T-helper 9 cell (primary cell): ENCODE measurements at regions not wholly inside any gene's neighbourhood (a gene's known extent, or its start where the extent isn't known, plus 50 kb on each side); places are given as distances from the start of the nearest gene placed in this dataset.

ENCODE experiments used
- DNase-seq: peaks from one replicate; pipeline ENCODE4 v3.0.0-alpha.2; 2020

DNA sequence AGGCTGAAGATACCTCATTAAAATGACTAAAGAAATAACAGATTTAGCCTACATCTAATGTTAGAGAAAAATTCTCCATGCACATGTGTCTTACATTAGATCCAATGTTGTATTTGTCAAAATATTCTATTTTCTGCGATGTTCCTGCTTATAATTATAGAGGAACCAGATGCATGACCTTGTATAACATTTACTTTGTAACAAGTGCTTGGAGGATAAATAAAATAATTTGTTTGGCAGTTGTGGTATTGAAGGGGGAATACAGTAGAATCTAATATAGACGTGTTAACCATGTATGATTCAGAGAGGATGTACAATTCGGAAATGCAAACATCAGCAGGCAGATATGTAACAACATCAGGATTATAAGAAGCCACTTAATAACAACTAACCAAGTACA lies 922.2 kb downstream of the TUSC7 start:
- DNase-seq: no peak

DNA sequence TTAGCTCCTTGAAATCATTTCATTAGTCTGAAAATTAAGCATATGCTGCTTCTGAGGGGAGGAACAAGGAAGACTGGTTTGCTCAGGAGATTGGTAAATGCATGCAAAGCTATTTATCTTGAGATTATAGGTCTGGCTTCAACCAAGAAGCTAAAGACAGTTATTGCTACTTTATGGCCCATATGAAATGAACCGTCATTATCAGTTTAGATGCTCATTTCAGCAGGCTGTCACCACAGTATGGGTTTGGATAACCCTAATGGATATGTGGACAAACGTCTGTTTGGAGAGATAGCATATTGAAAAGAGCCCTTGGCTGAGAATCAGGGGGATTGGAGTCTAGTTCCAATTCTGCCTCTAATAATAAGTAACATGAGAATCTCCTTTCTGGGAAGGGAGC lies 922.6 kb downstream of the TUSC7 start:
- DNase-seq: no peak

DNA sequence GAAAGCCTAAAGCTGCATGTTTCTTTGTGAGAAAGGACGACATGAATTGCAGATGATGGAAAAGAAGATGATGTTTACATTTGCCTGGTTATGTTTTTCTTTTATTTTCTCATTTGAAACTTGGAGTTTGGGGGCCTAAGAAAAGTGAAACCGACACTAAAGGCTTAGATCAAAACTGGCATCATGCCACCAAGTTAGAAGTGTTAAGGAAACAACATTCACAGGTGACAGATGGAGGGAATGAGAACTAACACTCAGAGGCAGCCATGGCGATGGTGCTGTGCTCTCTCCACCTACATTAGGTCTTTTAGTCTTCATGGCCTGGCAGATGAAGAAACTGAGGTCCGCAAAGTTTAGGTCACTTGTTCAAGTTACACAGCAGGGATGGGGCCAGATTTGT lies 923.6 kb downstream of the TUSC7 start:
- no peak for DNase-seq

DNA sequence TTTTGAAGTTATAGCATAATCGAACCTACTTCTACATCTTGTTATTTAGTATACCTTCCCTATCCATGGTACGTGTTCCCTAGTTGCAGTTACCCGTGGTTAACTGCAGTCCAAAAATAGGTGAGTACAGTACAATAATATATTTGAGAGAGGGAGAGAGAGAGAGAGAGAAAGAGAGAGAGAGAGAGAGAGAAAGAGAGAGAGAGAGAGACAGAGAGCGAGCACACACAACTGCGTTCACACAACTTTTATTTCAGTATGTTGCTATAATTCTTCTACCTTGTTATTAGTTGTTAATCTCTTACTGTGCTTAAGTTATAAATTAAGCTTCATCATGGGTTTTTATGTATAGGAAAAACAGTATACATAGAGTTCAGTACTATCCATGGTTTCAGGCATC lies 928.1 kb downstream of the TUSC7 start:
- no peak for DNase-seq

DNA sequence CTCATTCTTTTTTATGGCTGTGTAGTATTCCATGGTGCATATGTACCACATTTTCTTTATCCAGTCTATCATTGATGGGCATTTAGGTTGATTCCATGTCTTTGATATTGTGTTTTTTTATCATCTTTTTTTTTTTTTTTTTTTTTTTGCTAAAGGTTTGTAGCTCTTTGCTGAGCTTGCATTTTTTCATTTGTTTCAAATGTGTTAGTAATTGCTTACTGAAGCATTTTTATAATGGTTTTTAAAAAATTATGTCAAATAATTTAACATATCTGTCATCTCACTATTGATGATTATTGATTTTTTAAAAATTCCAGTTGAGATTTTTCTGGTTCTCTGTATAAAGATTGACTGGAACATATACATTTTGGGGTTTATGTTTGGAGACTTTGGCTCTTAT lies 934.6 kb downstream of the TUSC7 start:
- DNase-seq: no peak

DNA sequence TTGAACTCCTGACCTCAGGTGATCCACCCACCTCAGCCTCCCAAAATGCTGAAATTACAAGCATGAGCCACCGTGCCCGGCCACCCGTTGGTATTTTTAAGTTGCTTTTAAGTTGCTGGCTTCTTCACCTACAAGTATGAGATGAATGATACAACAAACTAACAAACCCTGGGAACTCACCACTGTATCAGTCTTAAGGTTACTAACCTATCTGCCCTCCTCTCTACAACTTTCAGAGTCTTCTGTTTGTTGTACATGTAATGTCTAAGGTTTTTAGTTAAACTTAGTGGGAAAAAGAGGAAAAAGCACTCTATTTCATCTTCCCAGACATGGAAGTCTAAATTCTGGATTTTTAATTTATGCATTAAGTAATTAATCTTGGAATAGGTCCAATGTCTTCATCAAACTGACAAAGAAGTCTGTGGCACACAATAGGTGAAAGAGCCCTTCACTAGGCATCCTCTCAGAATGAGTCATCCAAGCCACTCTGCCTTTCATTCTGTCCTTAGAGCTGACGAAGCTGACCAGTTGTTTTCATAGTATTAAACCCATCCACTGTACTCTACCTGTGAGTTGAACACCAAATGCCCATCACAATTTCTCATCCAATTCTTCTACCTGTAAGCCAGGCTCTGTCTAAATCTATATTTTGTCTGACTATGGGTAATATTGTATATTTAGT lies 936.1 kb downstream of the TUSC7 start:
- no peak for DNase-seq

DNA sequence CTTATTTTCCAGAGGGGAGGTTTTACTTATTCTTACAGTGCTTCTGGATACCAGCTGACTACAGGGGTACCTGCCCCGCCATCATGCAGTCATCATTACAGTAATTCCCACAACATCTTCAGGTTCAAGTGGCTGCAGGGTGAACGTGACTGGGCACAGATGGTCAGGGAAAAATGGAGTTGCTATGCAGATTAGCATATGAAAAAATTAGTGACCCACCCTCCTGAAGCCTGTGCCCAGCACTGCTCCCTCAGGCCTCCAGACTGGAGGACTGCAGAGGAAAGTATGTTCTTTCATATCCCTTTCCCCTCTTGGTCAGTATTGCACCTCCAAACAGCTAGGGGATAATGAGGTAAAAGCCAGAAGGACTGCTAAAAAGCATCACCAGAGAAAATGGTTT lies 937.9 kb downstream of the TUSC7 start:
- no peak for DNase-seq

DNA sequence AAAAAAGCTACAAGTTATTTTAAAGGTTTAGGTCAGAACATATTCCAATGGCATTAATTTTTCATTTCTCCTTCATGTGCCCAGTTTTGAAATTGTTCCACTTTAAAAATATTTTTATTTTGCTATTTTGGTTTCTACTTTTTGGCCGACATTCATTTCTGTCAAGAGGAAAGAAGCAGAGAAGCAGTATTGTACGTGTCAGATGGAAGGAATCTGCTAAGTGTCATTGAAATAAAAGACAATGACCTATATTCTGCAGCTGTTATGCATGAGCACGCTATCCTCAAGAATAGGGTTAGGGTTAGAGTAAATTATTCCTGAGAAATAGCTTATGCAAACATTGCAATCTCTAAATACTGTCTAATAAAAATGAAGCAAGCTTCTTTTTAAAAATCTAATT lies 941.7 kb downstream of the TUSC7 start:
- DNase-seq: no peak

DNA sequence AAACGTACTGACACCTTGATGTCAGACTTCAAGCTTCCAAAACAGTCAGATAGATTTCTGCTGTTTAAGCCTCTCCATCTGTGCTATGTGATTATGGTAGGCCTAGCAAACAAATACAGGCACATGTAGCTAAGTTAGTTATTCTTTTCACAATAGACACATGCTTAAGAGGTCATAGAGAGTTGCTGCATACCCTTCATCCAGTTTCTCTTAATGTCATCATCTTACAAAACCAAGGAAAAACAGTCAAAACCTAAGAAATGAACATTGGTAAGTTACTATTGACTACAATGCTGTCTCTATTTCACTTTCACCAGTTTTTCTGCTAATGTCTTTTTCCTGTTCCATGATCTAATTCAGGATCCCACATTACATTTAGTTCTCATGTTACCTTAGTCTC lies 946.8 kb downstream of the TUSC7 start:
- DNase-seq: no peak

DNA sequence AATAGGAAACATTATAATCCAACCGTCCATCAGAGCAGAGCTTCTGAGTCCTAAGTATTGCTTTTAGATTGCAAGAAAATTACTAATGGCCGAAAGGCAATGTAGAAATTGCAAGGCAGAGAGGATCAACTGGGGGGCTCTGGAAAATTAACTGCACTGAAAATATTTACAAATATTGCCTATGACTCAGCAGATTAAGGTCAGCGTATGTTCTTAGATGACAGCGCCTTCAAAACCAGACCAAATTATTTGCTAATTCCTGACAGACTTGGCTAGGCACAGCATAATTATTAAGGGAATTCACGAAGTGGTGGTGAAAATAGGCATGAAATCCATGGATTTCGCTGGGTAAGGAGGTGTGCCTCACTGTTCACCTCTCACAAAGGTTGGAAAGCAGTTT lies 947.7 kb downstream of the TUSC7 start:
- DNase-seq: no peak

DNA sequence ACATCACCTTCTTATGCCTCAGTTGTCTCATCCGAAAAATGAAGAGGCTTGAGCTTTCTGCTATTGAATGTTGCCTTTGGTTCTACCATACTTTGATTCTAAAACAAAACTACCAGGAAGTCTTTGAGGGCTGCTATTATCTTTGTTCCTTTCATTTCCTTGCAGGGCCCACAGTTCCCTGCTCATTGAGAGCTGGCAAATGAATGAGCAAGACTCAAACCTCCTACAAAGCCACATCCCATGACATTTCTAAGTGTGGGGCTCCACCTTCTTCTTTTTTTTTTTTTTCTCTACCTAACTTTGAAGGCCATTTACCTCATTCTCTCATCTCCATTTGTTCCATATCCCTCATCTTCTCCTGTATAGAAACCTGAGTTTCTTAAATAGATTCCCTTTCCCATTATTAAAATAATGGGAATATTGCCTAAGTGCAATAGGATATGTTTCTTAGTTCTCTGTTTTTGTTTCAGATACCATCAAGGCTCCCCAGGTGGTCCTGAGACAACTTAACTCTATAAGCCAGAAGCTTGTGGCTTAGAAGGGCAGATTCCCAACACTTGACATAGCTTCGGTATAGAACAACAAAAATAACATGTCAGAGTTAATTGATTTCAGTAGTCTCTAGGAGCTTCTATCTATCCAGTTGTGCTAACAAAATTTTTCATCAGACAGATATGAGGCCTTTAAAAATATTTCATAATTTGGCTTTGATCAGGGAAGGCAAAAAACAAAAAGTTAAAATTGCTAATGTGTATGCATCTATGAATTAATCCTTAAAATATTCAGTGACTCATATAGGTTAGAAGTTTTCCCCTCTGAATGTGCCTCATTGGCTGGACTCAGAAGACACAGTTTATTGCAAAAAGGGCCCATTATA lies 951.6 kb downstream of the TUSC7 start:
- no peak for DNase-seq

DNA sequence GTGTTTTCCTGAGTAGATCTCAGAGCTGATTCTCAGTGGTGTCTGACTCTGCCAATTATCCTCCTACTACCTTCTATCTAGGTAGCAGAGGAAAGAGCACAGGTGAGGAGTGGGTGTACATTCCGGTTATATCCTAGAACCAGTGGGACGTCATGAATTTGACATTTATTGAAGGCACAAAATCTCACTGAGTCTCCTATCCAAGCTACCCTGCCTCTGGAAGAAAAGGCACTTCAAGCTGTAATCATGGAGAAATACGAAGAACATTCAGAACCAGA lies 952.2 kb downstream of the TUSC7 start:
- DNase-seq: no peak

DNA sequence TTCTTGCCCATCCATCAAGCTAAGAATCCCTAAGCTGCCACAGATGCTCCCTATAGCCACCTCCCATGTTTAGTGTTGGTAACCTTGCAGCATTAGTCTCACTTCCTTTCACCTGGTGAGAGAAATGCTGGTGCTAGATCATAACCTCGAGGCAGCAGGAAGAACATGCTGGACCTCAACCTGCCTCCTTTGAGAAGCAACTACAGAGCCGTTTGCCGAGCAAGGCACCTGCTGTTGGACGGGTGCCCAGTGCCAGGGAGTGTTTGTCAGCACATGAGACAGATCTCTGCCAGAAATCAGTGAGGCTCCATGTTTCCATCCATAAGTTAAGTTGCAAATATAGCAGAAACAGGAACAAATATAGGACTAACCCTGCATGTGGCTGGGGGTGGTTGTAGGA lies 955.7 kb downstream of the TUSC7 start:
- DNase-seq: no peak

DNA sequence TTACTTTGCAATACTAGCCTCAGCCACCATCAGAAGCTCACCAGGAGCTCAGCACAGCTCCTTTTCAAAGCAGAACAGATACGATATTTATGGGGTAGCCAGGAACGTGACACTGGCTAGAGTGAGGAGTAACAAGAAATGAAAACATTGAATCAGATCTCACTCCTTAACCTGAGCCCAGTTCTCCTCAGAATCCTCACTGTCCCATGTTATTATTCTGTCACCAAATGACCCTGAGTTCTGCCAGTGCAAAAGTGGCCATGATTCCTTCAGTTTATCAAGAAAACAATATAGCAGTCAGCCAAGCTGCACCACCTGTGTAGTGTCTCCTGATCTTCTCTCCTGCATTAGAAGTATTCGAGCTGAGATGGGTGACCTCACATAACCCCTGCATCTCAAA lies 956.7 kb downstream of the TUSC7 start:
- DNase-seq: no peak

DNA sequence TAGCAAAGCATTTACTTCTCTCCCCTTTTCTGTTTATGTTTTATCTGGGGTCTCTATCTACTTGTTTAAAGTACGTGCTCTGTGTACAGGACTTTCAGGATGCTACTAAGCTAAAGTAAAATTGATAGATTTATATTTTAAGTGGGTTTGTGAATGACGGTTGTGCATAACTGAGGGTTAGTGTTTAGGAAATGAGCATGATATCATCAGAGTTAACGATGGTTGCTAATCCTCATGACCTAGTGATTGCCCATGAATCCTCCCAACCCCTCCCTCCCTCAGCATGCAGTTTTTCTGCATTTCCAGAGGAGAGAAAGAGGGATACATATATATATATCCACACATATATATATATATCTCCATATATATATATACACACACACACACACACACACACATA lies 957.2 kb downstream of the TUSC7 start:
- DNase-seq: no peak

DNA sequence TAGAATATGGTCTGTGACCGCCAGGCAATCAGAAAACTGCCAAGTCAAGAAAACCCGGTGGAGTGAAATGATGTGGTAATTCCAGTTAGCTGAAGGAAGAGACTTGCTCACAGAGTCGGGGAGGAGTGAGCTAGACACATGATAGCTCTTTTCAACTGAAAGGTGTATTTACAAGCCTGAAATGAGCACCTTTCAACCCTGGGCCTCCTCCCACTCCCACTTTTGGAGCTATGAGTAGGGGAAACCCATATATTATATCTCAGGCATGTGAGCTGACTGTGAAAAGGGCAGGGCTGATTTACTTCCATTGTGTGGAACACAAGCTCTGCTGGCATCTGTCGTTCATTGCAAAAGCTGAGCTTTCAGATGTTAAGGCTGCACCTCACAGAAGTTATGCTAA lies 960.2 kb downstream of the TUSC7 start:
- no peak for DNase-seq

DNA sequence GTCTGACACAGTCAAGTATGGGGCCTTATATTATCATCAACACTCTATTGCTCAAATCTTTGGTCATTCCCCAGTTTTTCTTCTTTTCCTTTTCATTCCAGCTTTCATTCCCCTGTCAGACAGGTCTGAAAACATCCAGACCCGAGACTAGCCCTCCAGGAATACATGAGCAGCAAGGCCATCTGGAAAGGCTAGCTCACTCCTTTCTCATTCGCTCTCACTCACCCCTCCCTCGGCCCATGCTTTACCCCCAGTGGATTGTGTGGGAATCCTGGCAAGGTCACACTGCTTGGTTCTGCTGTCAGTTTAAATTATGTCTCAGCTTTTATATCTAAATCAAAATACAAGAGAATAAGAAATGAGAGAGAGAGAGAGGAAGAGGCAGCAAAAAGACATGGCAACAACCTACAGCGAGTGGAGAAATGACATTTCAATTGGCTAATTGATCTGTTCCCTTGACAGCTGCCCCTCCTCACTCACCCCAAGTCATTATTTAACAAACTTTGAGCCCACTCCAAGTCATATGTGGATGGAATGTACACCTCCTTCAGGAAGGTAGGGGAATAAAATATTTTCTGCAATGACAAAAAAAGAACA lies 962.2 kb downstream of the TUSC7 start:
- no peak for DNase-seq

DNA sequence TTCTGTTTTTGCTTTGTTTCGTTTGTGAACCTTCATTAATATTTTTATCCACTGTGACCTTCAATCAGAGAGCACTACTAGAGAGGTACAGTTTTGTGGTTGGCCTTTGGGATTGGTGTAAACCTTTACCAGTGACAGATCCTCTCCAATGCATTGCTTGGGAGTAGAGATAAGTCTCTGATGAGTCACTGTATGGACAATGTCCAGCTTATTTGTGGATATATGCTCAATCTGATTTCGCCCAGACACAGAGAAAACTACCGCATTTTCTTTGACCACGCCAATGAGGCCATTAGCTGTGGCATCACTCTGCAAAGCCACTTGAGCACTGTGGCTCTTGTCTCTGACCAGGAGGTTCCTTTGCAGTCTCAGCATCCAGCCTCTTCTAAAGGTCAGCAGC lies 964.7 kb downstream of the TUSC7 start:
- no peak for DNase-seq

DNA sequence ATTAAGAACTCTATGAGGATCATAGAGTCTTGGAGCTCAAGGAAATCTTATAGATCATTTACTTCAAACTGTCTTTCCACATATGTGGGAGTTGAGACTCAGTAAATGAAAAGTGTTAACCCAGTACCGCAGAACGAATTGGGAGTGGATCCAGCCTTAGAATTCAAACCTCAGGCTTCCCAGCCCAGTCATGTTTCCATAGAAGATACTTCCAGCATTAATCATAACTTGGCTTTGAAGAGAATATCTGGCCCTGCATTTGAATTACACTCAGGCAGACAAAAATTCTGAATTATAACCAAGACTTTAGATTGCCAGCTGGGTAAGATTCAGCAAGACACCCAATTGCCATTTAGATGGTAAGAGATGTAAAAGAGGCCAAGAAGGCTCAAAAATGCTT lies 972.0 kb downstream of the TUSC7 start:
- DNase-seq: no peak

DNA sequence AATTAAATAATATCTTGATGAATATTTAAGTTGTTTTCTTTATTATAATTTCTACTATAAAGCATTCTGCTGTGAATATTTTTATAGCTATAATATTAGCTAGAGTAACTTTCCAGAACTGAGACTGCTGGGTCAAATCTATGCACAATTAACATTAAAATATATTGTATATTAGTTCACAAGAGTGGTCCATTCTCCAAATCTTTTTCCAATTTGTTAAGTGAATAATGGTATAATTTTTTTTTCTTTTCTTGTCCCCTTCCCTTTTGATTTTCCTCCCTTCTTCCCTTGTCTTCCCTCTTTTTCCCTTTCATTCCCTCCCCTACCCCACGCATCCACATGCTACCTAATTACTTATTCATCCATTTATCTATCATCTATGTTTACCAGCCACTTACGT lies 977.5 kb downstream of the TUSC7 start:
- no peak for DNase-seq

DNA sequence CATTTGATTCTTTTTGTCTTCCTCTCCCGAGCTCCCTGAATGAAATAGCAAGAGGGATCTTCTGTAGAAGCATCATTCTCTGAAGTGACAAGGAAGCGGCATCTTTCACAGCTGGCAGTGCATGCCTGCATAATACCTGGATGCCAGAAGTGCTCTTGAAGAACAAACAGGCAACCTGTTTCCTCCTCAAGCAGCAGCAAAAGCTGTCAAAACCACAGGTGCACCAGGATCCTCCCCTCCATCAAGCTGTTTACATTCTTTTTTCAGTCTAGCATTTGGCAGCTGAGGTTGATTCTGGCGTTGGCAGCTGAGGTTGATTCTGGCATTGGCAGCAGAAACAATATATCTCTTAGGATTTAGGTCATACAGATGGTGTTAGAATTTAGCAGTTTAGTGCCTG lies 979.0 kb downstream of the TUSC7 start:
- no peak for DNase-seq

DNA sequence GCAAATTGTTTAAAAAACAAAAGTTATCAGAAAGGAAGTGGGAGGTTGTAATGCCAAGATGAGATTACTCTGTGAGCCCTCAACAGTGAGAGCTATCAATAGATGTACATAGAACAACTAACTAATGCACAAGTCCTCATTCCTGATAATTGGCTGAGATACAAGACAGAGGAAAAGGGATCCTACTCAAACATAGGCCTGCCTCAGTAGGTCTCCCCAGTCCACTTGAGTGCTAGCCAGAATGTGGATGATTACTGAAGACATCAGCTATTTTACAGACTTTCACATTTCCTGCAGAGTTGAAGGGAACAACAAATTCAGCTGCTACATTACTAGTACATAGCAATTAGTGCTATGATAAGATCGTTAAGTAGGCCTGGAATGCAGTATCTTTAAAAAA lies 981.9 kb downstream of the TUSC7 start:
- DNase-seq: no peak

DNA sequence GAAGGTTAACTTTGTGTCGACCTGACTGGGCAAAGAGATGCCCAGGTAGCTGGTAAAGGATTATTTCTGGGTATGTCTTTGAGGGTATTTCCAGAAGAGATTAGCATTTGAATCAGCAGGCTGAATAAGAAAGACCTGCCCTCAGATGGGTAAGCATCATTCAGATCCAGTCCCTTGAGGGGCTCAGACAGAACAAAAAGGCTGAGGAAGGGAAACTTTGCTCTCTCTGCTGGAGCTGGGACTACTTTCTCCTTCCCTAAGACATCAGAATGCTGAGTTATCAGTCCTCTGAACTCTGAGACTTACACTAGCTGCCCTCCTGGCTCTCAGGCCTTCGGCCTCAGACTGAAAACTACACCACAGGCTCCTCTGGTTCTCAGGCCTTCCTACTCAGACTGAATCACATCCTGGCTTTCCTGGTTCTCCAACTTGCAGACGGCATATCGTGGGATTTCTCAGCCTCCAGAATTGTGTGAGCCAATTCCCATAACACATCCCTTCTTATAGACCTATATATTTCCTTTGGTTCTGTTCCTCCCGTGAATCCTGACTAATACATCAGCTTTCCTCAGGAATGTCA lies 982.9 kb downstream of the TUSC7 start:
- DNase-seq: no peak

DNA sequence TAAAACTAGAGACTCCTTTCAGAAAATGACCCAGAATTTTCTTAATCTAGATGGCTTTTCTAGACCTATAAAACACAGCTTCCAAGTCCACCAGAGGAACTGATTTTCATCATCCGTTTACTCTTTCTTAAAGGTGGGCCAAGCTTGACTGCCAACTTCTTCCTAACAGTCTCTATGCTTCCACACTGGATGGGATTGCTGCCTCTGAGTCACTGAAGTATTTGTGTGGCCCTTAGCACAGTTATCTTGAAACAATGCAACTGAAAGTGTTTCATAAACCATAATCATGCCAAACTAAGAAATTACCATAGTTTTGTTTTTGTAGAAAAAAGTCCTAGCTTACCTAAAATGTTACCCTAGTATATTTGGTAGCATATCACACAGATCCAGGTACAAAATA lies 985.7 kb downstream of the TUSC7 start:
- DNase-seq: no peak
